Adrenal gland (tissue), 5 donors: ENCODE measurements at regions not wholly inside any gene's neighbourhood (a gene's known extent, or its start where the extent isn't known, plus 50 kb on each side); places are given as distances from the start of the nearest gene placed in this dataset.

ENCODE experiments used
- POLR2A ChIP-seq, 2 donors: fragments of 450-650 bp; IDR thresholded peaks; one replicate each; pipeline ENCODE4 v1.6.1; 2017; ENCODE audit warnings: antibody characterized with exemption in 2 of 2, mild to moderate bottlenecking in 2 of 2, moderate library complexity in 1 of 2
- TF ChIP-seq, protein P1 (sequence below), 6 experiments: fragments of 450-650 bp in 4 of 6; fragments of 200-600 bp in 2 of 6; sonication (generic) in 1 of 6; IDR thresholded peaks; 1 replicate in 5 of 6; 2 replicates in 1 of 6; pipeline versions ENCODE4 v1.5.1 to v1.8.0; 2016 to 2021; ENCODE audit warnings: antibody characterized with exemption in 6 of 6, mild to moderate bottlenecking in 2 of 6, moderate library complexity in 1 of 6
- donor health status: DM: no; HTN: no; CAD: no.

DNA sequence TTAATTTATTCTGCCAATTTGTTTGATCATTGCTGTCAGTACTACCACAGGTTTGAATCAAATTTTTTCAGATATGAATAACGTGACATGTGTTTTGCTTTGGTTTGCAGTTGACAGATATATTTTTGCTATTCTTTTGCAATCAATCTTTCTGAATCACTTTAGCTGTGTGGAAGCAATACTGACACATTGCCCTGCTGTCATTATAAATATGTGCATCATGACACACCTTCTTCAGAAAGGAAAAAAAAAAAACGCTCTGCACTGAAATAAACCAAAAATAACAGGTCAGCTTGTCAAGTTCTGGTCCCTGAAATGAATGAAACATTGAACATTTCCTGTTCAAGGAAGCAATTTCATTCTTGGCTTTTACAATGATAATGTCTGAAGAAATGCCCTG lies 93.8 kb upstream of the FAM13C start:
- TF ChIP-seq, protein P1, sequence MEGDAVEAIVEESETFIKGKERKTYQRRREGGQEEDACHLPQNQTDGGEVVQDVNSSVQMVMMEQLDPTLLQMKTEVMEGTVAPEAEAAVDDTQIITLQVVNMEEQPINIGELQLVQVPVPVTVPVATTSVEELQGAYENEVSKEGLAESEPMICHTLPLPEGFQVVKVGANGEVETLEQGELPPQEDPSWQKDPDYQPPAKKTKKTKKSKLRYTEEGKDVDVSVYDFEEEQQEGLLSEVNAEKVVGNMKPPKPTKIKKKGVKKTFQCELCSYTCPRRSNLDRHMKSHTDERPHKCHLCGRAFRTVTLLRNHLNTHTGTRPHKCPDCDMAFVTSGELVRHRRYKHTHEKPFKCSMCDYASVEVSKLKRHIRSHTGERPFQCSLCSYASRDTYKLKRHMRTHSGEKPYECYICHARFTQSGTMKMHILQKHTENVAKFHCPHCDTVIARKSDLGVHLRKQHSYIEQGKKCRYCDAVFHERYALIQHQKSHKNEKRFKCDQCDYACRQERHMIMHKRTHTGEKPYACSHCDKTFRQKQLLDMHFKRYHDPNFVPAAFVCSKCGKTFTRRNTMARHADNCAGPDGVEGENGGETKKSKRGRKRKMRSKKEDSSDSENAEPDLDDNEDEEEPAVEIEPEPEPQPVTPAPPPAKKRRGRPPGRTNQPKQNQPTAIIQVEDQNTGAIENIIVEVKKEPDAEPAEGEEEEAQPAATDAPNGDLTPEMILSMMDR (IDR thresholded peaks at IDR 0.05): no peak
- no peak for TF ChIP-seq POLR2A (IDR thresholded peaks at IDR 0.05)
